Right lobe of liver (tissue), 4 donors: ENCODE measurements at regions not wholly inside any gene's neighbourhood (a gene's known extent, or its start where the extent isn't known, plus 50 kb on each side); places are given as distances from the start of the nearest gene placed in this dataset.

ENCODE experiments used
- CTCF ChIP-seq, 4 donors: fragments of 200-600 bp in 3 of 4; fragments of 450-650 bp in 1 of 4; IDR thresholded peaks; one replicate each; pipeline versions ENCODE4 v1.5.1 to v1.8.0; 2016 to 2022; ENCODE audit warnings: antibody characterized with exemption in 4 of 4, mild to moderate bottlenecking in 2 of 4
- POLR2A ChIP-seq: fragments of 450-650 bp; IDR thresholded peaks from one replicate; pipeline ENCODE4 v1.6.1; 2017; ENCODE audit warnings: antibody characterized with exemption, mild to moderate bottlenecking
- donor health status: DM: no; HTN: no; CAD: no.
- donor health status: DM: no; HTN: no; CAD: no.
- donor health status: DM: no; HTN: yes; CAD: no.

GRCh38 chr20:10976051-10976450 lies 302.3 kb upstream of the JAG1 start:
- no peak for TF ChIP-seq CTCF (IDR thresholded peaks at IDR 0.05)
- TF ChIP-seq POLR2A, result no peak
